ENCODE measurements at regions not wholly inside any gene's neighbourhood (a gene's known extent, or its start where the extent isn't known, plus 50 kb on each side); places are given as distances from the start of the nearest gene placed in this dataset.
"Not testable (repeated sequence)": the region's sequence is repeated elsewhere in the genome, so short reads cannot be mapped to it uniquely, and the experiment has no call there.

- not testable (repeated sequence) for TF ChIP-seq CTCF (IDR thresholded peaks at IDR 0.05); EZH2 (IDR thresholded peaks at IDR 0.05; ENCODE audit: borderline replicate concordance, insufficient read depth, low read depth, low read length, poor library complexity, severe bottlenecking)
Measured at GRCh38 chr16:22584459-22584858, 73.8 kb downstream of the NPIPB5 start.

All from B cell (primary cell).